HEK293T (cell line): ENCODE measurements at regions not wholly inside any gene's neighbourhood (a gene's known extent, or its start where the extent isn't known, plus 50 kb on each side); places are given as distances from the start of the nearest gene placed in this dataset.

Source experiments
- CTBP1 ChIP-seq: fragments of 450-650 bp; IDR thresholded peaks from 2 replicates; pipeline ENCODE4 v1.6.1; 2016; ENCODE audit warnings: borderline replicate concordance
- HDGF ChIP-seq: fragments of 450-650 bp; IDR thresholded peaks from 2 replicates; pipeline ENCODE4 v1.6.1; 2017; ENCODE audit warnings: antibody characterized with exemption, borderline replicate concordance
- SP1 ChIP-seq: fragments of 450-650 bp; IDR thresholded peaks from 2 replicates; pipeline ENCODE4 v1.6.1; 2017
- SUZ12 ChIP-seq: fragments of 450-650 bp; IDR thresholded peaks from 2 replicates; pipeline ENCODE4 v1.6.1; 2016; ENCODE audit warnings: mild to moderate bottlenecking
- TARDBP ChIP-seq: fragments of 450-650 bp; IDR thresholded peaks from 2 replicates; pipeline ENCODE4 v1.6.1; 2016
- ZNF384 ChIP-seq: fragments of 450-650 bp; IDR thresholded peaks from 2 replicates; pipeline ENCODE4 v1.6.1; 2016

- TF ChIP-seq SP1 (no peak), HDGF (no peak), ZNF384 (no peak), TARDBP (no peak), CTBP1 (no peak), SUZ12 (no peak)
Observed at GRCh38 chr21:15533618-15534017, 196.2 kb upstream of the USP25 start.
